A204.1 (cell line): ENCODE measurements at regions not wholly inside any gene's neighbourhood (a gene's known extent, or its start where the extent isn't known, plus 50 kb on each side); places are given as distances from the start of the nearest gene placed in this dataset.
"Not testable (repeated sequence)": the region's sequence is repeated elsewhere in the genome, so short reads cannot be mapped to it uniquely, and the experiment has no call there.

Experiments used
- FAIRE-seq: peaks from 2 replicates; lab custom pipeline; 2012; peaks lifted over from hg19 to GRCh38; lab: Jason Lieb, UNC

DNA sequence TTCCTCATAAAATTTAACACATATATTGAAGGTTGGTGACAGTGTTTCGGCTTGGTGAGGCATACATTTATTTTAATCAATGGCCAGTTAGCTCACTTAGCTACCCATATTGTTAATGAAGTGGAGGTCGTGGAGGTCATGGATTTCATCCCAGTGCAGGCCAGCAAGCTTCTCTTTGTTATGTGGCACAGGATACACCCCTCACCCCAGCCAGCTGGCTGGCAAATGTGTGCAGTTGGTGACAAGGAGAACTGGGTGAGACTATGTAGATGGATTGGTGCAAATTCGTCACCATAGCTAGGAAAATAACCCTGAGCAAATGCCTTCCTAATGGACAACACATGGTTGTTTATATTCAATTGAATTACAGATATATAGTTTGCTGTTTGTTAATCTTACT lies 50.5 kb upstream of the FOXP2 start:
- no peak for FAIRE-seq

DNA sequence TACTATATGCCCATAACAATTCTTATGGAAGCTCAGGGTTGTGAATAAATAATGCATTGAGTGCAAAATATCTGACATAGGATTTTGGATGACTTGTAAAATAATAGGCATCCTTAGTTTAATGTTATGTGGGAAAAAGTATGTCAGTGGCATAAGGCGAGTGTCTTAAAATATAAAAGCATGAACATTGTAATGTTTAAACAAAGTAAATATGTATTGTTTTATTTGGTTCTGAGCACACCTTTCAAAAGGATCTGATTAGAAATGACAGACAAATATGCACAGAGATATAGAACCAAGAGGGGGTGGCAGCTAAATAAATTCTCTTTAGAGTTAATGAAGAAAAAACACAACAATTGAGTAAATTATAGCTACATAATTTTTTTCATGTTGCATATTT lies 51.3 kb upstream of the FOXP2 start:
- peak; percentile 51 for FAIRE-seq

- no peak for FAIRE-seq
These were observed 55.7 kb upstream of the FOXP2 start for GRCh38 chr7:114358911-114359310.

DNA sequence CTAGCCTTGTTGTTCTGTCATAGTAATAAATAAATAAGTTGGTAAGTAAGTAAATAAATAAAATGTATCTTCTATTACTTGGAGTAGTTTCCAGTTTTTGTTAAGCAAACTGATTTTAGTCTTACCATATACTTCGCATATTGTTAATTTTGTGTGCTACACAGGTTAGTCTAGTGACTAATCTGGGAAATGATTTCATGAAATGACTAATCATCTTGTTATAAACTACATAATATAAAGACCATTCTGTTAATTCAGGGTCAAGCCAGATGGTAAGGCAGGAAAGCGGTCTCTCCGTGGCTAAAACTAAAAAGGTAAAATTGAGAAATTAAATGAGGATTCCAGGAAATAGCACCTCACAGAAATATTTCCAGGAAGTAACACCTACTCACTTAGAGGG lies 58.5 kb upstream of the FOXP2 start:
- no peak for FAIRE-seq

GRCh38 chr7:114354306-114354705 lies 60.3 kb upstream of the FOXP2 start:
- FAIRE-seq, result no peak

DNA sequence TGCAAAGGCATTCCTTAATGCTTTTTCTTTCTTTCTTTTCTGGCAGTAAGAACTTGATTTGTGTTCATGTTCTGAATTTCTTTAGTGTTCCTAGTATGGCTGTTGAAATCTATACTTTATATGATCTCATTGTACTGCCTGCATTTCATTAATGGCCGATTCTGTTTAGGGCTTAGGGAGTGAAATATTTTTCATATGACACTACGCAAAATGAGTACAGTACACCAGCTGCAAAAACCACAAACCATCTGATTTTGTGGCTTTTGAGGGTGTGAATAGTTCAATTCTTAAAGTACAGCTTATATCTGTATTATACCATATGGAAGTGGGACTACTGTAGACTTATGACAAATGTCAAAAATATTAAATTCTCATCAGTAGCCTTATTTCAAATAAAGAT lies 69.1 kb upstream of the FOXP2 start:
- FAIRE-seq, result no peak

GRCh38 chr7:114343949-114344708 lies 70.5 kb upstream of the FOXP2 start:
- FAIRE-seq, result peak; percentile 23

DNA sequence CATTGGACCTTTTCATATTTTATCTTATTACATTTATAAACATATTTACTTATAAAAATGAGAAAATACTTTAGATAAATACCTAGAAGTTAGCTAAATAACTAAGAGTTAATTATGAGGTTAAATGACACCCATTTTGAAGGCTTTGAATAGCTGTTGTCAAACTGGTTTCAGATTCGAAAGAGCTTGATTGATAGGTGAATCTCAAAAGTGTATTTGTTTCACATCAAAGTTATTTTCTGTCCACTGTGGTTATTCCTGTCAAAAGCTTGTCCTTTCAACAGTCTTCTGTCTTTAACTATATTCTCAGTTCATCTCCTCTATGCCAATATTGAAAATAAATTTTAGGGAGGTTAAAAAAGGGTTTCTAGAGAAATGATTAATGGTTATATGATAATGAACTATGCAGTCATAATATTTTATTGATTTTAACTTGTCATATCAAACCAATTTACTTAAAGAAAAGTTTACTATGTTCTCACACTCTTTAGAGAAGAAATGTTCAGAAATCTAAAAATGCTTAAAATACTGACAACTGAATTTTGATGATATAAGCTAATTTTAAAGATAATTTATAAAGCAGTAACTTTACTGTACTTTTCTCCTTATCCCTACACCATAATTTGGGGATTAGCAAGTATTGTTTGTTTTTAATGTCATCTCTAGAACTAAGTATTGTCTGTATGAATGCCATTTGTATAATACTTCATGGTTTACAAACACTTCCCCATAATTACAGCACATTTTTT lies 72.0 kb upstream of the FOXP2 start:
- FAIRE-seq, result no peak

- FAIRE-seq, result peak; percentile 25
These were observed 73.0 kb upstream of the FOXP2 start for GRCh38 chr7:114341648-114342047.

GRCh38 chr7:114334989-114335388 lies 79.6 kb upstream of the FOXP2 start:
- FAIRE-seq, result no peak

DNA sequence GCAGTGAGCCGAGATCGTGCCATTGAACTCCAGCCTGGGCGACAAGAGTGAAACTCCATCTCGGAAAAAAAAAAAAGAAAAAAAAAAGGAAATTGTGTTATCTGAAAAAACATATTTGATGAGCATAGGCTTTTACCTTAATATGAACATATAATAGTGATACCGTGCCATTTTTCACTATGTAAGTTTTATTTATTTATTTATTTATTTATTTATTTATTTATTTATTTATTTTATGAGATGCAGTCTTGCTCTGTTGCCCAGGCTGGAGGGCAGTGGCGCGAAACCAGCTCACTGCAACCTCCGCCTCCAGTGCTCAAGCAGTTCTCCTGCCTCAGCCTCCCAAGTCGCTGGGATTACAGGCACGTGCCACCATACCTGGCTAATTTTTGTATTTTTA lies 85.2 kb upstream of the FOXP2 start:
- FAIRE-seq, result not testable (repeated sequence)

- FAIRE-seq, result no peak
These were observed 97.0 kb upstream of the FOXP2 start for GRCh38 chr7:114317450-114318098.

DNA sequence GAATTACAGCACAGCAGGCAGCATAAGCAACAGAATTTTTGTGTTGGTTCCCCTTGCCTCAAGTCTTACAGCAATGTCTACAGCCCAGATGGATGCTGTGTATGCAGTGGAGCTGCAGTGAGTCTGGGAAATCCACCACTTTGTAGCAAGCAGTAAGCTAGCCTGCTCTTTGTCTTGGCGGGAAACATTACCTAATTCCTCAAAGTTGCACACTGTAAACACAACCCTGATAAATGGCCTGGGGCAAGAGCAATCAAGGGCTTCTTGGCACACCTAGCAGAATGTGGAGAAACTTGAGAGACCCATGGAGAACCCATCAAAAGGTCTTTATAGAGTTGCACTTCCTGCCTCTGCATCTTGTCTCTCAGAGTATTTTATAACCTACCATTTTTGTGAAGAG lies 102.0 kb upstream of the FOXP2 start:
- FAIRE-seq, result no peak

DNA sequence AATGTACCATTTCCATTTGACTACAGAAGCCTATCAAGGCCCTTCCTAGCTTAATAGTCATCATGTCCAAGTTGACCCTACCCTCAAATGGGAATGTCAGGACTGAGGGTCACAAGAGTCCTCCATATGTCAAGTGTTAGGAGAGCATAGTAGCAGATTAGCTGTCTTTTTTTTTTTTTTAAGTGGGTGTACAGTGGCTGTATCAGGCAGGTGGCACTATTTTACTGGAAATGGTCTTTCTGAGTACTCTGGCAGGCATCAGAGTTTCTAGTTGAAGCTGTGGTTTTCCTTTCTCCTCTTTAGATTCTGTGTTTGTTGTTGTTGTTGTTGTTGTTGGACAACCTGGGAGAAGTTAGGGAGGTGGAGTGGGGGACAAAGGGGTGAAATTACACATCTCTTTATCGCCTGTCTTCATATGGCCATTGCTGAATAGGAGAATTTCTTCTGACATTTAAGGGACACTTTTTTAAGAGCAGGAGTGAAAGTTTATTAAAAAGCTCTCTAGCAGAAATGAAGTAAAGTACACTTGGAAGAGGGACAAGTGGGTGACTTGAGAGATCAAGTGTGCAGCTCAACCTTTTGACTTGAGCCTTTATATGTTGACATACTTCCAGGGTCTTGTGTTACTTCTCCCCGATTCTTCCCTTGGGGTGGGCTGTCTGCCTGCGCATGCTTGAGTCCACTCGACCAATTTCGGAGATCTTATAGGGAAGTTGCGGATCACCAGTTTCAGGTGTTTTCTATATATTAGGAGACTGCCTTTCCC lies 104.1 kb upstream of the FOXP2 start:
- FAIRE-seq, result peak; percentile 39

GRCh38 chr7:114309729-114310128 lies 104.9 kb upstream of the FOXP2 start:
- no peak for FAIRE-seq

DNA sequence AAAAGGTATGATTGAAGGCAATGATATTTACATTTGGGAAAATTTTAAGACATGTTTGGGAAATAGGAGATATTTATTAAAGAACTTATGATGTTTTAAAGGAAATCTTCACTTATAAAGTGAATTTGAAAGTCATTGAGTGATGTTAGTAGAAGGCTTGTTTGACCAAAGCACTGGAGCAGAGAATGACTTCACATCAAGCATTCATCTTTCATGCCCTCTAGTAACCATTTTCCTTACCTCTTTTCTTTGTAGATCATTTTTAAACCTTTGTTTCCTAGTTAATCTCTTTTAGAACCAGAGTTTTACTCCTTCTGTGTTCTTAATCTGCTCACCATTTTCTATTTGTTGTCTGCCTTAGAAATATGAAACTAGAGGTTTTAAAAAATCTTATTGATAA lies 111.3 kb upstream of the FOXP2 start:
- FAIRE-seq, result no peak

- FAIRE-seq, result peak; percentile 53
These were observed 111.8 kb upstream of the FOXP2 start for GRCh38 chr7:114302858-114303257.

GRCh38 chr7:114298011-114298410 lies 116.6 kb upstream of the FOXP2 start:
- FAIRE-seq, result no peak

DNA sequence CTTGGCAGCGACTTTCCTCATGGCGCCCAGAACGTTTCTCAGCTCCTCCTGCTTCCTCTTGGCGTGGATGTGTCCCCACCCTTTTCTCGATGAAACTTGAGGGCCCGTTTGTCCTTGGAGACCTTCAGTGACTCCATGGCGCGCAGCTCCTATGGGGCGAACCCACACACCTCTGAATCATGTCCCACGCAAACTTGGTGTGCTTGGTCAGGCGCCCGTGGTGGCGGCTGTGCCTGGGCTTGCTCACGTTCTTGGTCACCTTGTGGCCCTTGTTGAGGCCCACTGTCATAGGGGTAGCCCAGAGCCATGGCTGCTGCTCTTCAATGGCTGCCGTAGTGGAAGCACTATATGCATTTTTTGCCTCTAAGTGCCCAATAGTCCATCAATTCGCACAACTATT lies 117.5 kb upstream of the FOXP2 start:
- no peak for FAIRE-seq

DNA sequence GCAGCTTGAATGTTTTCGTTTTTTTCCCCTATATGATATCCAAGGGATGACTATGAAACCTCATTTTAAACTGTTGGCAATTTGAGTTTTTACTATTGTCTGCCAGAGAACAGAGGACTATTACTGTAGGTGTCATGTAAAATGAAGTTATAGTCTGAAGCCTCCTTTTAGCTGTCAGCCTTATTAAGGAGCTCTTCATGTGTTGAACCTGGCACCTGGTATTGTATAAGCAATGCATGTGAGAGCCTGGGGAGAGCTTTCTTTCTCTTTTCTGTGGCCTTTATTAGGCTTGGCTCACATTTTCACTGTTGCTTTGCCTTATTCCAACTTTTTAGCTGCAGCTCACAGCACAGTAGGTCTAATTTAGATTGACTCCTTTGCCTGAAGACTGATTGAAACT lies 119.1 kb upstream of the FOXP2 start:
- no peak for FAIRE-seq

- no peak for FAIRE-seq
These were observed 120.6 kb upstream of the FOXP2 start for GRCh38 chr7:114294036-114294435.

DNA sequence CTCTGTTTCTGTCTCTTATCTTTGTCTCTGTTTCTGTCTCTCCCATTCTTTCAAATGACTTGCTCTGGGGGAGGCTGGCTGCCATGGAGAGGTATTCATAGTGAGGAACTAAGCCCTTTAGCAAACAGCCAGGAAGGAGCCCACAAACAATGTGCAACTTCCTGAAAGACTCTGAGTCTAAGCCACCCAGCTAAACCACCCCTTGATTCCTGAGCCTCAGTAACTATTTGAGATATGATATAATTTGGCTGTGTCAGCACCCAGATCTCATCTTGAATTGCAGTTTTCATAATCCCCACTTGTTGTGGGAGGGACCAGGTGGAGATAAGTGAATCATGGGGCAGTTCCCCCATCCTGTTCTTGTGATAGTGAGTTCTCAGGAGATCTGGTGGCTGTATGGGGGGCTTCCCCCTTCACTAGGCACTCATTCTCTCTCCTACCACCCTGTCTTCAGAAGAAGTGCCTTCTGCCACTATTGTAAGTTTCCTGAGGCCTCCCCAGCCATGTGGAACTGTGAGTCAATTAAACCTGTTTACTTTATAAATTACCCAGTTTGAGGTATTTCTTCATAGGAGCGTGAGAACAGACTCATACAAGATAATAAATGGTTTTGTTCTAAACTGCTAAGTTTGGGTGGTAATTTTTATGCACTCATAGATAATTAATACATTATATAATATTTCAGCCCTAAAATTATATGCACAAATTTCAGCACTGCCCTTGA lies 121.2 kb upstream of the FOXP2 start:
- no peak for FAIRE-seq
